Vagina (tissue), 2 donors: ENCODE measurements at regions not wholly inside any gene's neighbourhood (a gene's known extent, or its start where the extent isn't known, plus 50 kb on each side); places are given as distances from the start of the nearest gene placed in this dataset.

Experiments
- CTCF ChIP-seq, 3 experiments: fragments of 450-650 bp in 2 of 3; fragments of 200-600 bp in 1 of 3; sonication (generic) in 1 of 3; IDR thresholded peaks; one replicate each; pipeline ENCODE4 v1.5.1; 2017 to 2019; ENCODE audit warnings: antibody characterized with exemption in 3 of 3, mild to moderate bottlenecking in 2 of 3, moderate library complexity in 2 of 3
- POLR2AphosphoS5 ChIP-seq, 2 donors: sonication (generic); formaldehyde crosslinking; IDR thresholded peaks; one replicate each; pipeline ENCODE4 v1.9.0; 2017; ENCODE audit warnings: antibody characterized with exemption in 2 of 2, mild to moderate bottlenecking in 2 of 2, low read depth in 1 of 2; ENCODE audit not compliant: insufficient read depth in 1 of 2

- no peak for TF ChIP-seq CTCF (IDR thresholded peaks at IDR 0.05)
- TF ChIP-seq POLR2AphosphoS5 (IDR thresholded peaks at IDR 0.05; ENCODE audit: insufficient read depth in 1 of 2, low read depth in 1 of 2), result no peak
Measured at GRCh38 chr2:7352191-7352590, 435.0 kb downstream of the RNF144A start.
